ENCODE measurements at regions not wholly inside any gene's neighbourhood (a gene's known extent, or its start where the extent isn't known, plus 50 kb on each side); places are given as distances from the start of the nearest gene placed in this dataset.

- Histone ChIP-seq H4K20me1 (ENCODE audit: insufficient read depth, low read length) (no peaks in the 10 kb centered on the region), H3K36me3 (ENCODE audit: insufficient read depth, low read length) (no peaks in the 10 kb centered on the region), H3K27me3 (ENCODE audit: insufficient read depth, low read length) (no peaks in the 10 kb centered on the region), H3K4me2 (ENCODE audit: low read length) (no peak overlapping the region), H3K9me3 (ENCODE audit: insufficient read depth, low read depth, low read length) (no peaks in the 10 kb centered on the region), H3K27ac (ENCODE audit: low read depth, low read length) (no peak overlapping the region), H2AFZ (ENCODE audit: low read depth, low read length) (no peak overlapping the region), H3K4me3 (ENCODE audit: insufficient read depth, low read depth, low read length) (no peak overlapping the region), H3K79me2 (ENCODE audit: insufficient read depth, low read length) (no peaks in the 10 kb centered on the region), H3K4me1 (ENCODE audit: insufficient read depth, low read length) (peaks cover 3% of the 10 kb centered on the region), H3K9ac (ENCODE audit: low read length) (no peak overlapping the region)
- TF ChIP-seq CTCF (IDR thresholded peaks at IDR 0.05; ENCODE audit: insufficient read depth, low read depth, low read length) (no peak), EZH2 (IDR thresholded peaks at IDR 0.05; ENCODE audit: insufficient read depth, low read length) (no peak)
- Mint-ChIP-seq H3K27me3 (ENCODE audit: low read depth, unreplicated experiment) (peaks cover 7% of the 10 kb centered on the region), H3K36me3 (ENCODE audit: low read depth, unreplicated experiment) (no peaks in the 10 kb centered on the region), H3K27ac (ENCODE audit: unreplicated experiment) (no peak overlapping the region), H3K9me3 (ENCODE audit: unreplicated experiment) (no peaks in the 10 kb centered on the region), H3K4me3 (ENCODE audit: unreplicated experiment) (no peak overlapping the region), H3K4me1 (ENCODE audit: low read depth, unreplicated experiment) (no peaks in the 10 kb centered on the region)
- DNase-seq (ENCODE audit: low read depth): no peak
- no peak for FAIRE-seq
Observed at GRCh38 chr15:38684440-38685010, 119.9 kb upstream of the RASGRP1 start.

- Histone ChIP-seq H3K4me2 (ENCODE audit: low read length) (no peak overlapping the region), H3K27ac (ENCODE audit: low read depth, low read length) (no peak overlapping the region), H4K20me1 (ENCODE audit: insufficient read depth, low read length) (no peaks in the 10 kb centered on the region), H3K9ac (ENCODE audit: low read length) (no peak overlapping the region), H3K27me3 (ENCODE audit: insufficient read depth, low read length) (no peaks in the 10 kb centered on the region), H3K79me2 (ENCODE audit: insufficient read depth, low read length) (no peaks in the 10 kb centered on the region), H2AFZ (ENCODE audit: low read depth, low read length) (no peak overlapping the region), H3K4me1 (ENCODE audit: insufficient read depth, low read length) (peaks cover 3% of the 10 kb centered on the region), H3K36me3 (ENCODE audit: insufficient read depth, low read length) (no peaks in the 10 kb centered on the region), H3K4me3 (ENCODE audit: insufficient read depth, low read depth, low read length) (no peak overlapping the region), H3K9me3 (ENCODE audit: insufficient read depth, low read depth, low read length) (no peaks in the 10 kb centered on the region)
- Mint-ChIP-seq H3K36me3 (ENCODE audit: low read depth, unreplicated experiment) (no peaks in the 10 kb centered on the region), H3K4me3 (ENCODE audit: unreplicated experiment) (no peak overlapping the region), H3K27ac (ENCODE audit: unreplicated experiment) (no peak overlapping the region), H3K27me3 (ENCODE audit: low read depth, unreplicated experiment) (peaks cover 5% of the 10 kb centered on the region), H3K9me3 (ENCODE audit: unreplicated experiment) (no peaks in the 10 kb centered on the region), H3K4me1 (ENCODE audit: low read depth, unreplicated experiment) (no peaks in the 10 kb centered on the region)
- no peak for TF ChIP-seq EZH2 (IDR thresholded peaks at IDR 0.05; ENCODE audit: insufficient read depth, low read length)
- no peak for TF ChIP-seq CTCF (IDR thresholded peaks at IDR 0.05; ENCODE audit: insufficient read depth, low read depth, low read length)
- no peak for DNase-seq (ENCODE audit: low read depth)
- FAIRE-seq: no peak
Observed at GRCh38 chr15:38685686-38686339, 121.2 kb upstream of the RASGRP1 start.

GRCh38 chr15:38687340-38687739 is 122.7 kb upstream of the RASGRP1 start:
- Histone ChIP-seq H4K20me1 (ENCODE audit: insufficient read depth, low read length) (no peaks in the 10 kb centered on the region), H3K9ac (ENCODE audit: low read length) (no peak overlapping the region), H3K9me3 (ENCODE audit: insufficient read depth, low read depth, low read length) (no peaks in the 10 kb centered on the region), H3K4me2 (ENCODE audit: low read length) (peak overlapping the region; percentile 7), H3K36me3 (ENCODE audit: insufficient read depth, low read length) (no peaks in the 10 kb centered on the region), H3K27me3 (ENCODE audit: insufficient read depth, low read length) (no peaks in the 10 kb centered on the region), H3K4me1 (ENCODE audit: insufficient read depth, low read length) (peaks cover 3% of the 10 kb centered on the region), H3K4me3 (ENCODE audit: insufficient read depth, low read depth, low read length) (no peak overlapping the region), H2AFZ (ENCODE audit: low read depth, low read length) (no peak overlapping the region), H3K27ac (ENCODE audit: low read depth, low read length) (no peak overlapping the region), H3K79me2 (ENCODE audit: insufficient read depth, low read length) (no peaks in the 10 kb centered on the region)
- TF ChIP-seq CTCF (IDR thresholded peaks at IDR 0.05; ENCODE audit: insufficient read depth, low read depth, low read length) (no peak), EZH2 (IDR thresholded peaks at IDR 0.05; ENCODE audit: insufficient read depth, low read length) (no peak)
- Mint-ChIP-seq H3K9me3 (ENCODE audit: unreplicated experiment) (no peaks in the 10 kb centered on the region), H3K4me3 (ENCODE audit: unreplicated experiment) (no peak overlapping the region), H3K27ac (ENCODE audit: unreplicated experiment) (no peak overlapping the region), H3K36me3 (ENCODE audit: low read depth, unreplicated experiment) (no peaks in the 10 kb centered on the region), H3K4me1 (ENCODE audit: low read depth, unreplicated experiment) (no peaks in the 10 kb centered on the region), H3K27me3 (ENCODE audit: low read depth, unreplicated experiment) (peaks cover 5% of the 10 kb centered on the region)
- DNase-seq (ENCODE audit: low read depth): peak; percentile 26
- FAIRE-seq: peak; percentile 34
